Activated CD8-positive, alpha-beta memory T cell treated with anti-CD3 and anti-CD28 coated beads for 1 hour (primary cell): ENCODE measurements at regions not wholly inside any gene's neighbourhood (a gene's known extent, or its start where the extent isn't known, plus 50 kb on each side); places are given as distances from the start of the nearest gene placed in this dataset.

Source experiments
- DNase-seq, 2 donors: peaks; one replicate each; pipeline ENCODE4 v3.0.0-alpha.2; 2020; ENCODE audit warnings: low read depth in 1 of 2; ENCODE audit errors: extremely low read depth in 1 of 2

GRCh38 chr2:118524911-118525310 is 322.5 kb downstream of the EN1 start:
- no peak for DNase-seq

- DNase-seq = no peak
Observed at GRCh38 chr2:118523761-118524160, 323.7 kb downstream of the EN1 start.

DNA sequence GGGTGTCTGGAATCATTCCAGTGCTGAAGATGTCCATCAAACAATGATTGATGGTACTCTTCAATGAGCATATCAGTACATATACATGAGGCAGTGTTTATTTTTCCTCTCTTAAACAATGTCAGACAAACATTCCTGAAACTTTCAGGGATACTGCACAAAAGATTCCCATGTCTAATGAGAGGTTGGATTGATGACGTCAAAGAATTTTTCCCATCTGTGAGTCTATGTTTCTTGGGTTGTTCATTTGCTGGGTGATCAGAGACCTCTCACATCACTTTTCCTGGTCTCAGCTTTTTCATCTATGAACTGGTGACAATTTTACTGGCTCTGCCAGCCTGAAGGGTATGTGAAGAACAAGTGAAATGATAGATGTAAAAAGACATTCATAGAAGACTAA is 325.5 kb downstream of the EN1 start:
- DNase-seq = no peak

DNA sequence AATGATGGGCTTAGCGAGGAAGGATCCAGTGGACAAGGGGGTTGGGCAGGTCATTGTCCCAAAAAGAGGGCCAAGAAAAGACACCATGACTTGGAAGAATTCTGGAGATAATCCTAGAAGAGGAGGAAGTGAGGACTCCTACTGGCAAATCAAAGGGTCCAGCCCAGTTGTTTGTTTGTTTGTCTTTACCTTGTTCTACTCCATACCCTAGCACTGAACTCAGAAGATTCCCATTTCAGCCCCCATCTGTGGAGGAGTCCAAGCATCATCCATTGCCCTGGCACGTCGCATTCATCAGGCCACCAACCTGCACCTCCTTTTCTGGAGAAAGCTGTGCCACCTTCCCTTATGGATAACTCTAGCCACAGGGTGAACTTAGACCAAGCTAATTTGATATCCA is 326.2 kb downstream of the EN1 start:
- no peak for DNase-seq

DNA sequence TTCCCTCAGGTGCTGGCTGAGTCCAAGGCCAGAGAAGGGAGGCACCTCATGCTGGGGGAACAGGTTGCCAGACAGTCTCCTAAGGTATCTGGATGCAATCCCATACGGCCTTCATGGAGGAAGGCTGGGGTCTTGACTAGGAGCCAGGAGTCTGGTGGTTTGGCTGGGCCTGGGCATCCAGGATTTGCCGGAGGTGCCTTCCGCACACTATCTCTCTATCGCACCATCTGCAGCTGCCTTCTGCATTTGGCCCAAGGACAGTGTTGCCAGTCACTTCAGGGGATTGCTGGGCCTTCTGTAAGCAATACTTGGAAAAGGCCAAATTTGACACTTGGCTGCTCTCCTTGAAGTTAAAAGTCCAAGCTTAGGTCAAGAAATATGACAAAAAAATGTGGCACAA is 327.2 kb downstream of the EN1 start:
- no peak for DNase-seq

DNA sequence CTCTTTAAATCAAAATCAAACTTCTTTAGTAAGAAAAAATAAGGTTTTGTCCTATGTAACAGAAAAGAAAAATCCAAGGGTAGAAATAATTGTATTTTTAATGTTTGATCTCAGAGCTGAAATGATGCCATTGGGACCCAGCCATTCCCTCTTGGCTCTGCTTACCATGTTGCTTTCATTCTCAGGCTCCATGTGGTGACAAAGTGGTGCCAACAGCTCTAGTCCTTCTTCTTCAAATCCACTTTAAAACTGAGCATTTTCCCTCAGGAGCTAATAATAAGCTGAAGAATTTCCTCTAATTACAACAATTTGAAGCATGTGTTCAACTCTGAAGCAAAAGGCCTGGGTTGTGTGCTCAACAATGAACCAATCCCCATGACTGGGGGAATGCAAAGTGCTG is 327.9 kb downstream of the EN1 start:
- no peak for DNase-seq

DNA sequence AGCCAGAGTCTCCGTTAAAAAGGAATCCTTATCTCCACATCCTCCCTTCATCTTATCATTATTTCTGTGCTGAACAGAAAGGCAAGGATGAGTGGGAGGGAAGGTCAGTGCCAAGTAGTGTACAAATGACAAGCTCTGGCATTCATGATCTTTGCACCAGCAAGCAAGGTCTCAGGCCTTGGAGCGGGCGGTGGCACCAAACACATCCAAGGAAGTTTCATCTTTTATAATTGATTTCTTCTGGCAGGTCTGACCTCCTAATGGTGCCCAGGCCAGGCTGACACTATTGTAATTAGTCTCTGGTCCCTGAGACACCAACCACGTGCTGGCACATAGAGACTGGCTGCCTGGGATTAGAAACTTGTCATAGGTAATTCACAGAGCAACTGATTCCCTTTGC is 336.6 kb downstream of the EN1 start:
- no peak for DNase-seq

- DNase-seq = no peak
Observed at GRCh38 chr2:118509319-118510004, 338.0 kb downstream of the EN1 start.

- no peak for DNase-seq
Observed at GRCh38 chr2:118508282-118508681, 339.2 kb downstream of the EN1 start.

DNA sequence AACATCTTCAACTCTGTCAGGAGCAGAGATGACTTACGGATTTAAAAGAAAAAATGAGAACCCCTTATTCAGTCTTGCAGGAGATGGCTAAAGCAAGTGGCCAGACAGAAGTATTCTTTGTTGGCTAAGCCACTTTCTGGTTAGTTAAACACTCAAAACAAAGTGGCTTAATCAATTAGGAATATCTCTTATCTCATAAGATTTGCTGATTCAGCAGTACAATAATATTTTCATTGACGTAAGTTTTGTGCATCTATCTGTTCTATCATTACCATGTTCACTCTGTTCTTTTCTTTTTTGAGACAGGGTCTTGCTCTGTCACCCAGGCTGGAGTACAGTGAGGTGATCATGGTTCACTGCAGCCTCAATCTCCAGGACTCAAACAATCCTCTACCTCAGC is 342.0 kb downstream of the EN1 start:
- DNase-seq = no peak

DNA sequence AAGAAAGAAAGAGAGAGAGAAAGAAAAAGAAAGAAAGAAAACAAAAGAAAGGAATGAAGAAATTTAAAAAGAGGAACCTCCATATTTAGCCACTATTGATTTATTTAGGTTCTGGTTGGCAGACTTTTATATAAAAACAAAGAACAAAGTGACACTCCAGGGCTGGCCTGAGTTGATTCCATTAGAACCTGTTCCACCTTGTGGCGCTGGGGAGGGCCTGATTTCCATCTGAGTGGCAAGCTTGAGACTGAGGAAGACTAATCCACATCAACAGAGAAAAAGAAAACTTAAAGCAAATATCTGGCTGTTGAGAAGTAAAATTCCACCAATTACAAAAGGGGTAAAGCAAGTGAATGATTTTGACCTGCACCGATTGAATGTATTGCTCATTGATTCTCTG is 345.3 kb downstream of the EN1 start:
- no peak for DNase-seq

DNA sequence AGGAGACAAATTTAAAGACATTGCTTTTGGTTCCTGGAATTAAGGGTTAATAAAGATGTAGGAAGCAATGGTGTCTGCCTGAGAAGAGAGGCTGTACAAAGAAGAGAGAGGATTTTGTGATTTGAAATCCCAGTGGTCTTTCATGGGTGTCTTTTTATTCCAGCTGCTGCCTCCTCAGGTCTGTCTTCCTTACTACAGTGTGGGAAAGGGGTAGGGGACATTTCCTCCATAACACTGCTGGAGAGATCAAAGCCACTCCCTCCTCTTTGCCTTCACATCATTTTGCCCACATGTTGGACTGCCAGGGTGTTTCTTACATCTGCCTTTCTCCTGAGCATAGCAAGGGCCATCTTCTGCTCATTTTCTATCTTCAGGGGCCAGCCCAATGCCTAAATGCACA is 348.5 kb downstream of the EN1 start:
- no peak for DNase-seq

- no peak for DNase-seq
Observed at GRCh38 chr2:118496870-118497611, 350.4 kb downstream of the EN1 start.

DNA sequence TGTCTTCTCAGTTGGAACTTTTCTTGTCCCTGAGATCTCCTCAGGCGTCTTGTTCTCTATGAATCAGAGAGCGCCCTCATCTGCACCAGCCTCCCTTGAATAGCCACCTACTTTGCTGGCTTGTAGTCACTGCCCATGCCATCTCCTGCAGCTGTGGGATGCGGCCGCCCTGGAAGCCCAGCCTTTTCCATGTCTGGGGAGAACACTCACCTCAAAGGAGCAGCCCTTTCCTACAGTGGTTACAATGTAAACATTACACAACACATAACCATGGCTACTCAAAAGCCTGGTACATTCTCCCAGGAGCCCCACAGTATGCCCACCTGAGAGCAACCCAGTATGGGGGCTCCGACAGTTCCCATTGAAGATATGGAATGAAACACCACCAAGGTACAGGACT is 351.0 kb downstream of the EN1 start:
- DNase-seq = no peak

GRCh38 chr2:118495290-118495689 is 352.2 kb downstream of the EN1 start:
- no peak for DNase-seq

DNA sequence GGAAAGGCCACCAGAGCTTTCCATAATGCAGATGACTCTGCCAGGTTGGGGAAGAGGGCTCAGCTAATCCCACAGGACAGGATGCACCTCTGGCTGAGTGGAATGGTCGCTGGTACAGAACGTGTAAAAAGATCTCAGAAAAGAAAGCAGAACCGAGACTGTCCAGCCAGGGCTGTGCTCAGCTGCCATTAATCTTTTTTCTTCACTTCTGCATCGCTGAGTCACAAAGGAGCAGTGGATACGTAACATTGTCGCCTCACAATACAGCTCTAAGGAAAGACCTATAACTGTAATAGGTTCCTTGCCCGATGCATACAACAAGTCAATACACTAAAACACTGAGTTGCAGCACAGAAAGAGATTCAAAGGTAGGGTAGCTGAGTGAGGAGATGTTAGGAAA is 354.2 kb downstream of the EN1 start:
- no peak for DNase-seq

DNA sequence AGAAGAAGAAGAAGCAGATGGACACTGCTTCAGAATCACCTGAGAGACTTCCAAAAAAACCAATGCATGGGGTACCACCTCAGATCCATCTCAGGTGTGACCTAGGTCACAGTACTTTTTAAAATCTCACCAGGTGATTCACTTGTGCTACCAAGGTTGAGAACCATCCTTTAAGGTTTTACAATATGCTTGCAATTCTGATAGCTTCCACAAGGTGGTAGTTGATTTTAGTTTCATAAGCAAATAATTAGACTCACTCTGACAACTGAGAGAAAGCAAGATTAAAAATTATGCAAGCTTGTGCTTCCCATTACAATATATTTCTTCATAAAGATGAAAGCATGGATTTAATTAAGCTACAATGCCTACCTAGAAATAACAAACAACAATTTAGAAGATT is 355.1 kb downstream of the EN1 start:
- DNase-seq = no peak

DNA sequence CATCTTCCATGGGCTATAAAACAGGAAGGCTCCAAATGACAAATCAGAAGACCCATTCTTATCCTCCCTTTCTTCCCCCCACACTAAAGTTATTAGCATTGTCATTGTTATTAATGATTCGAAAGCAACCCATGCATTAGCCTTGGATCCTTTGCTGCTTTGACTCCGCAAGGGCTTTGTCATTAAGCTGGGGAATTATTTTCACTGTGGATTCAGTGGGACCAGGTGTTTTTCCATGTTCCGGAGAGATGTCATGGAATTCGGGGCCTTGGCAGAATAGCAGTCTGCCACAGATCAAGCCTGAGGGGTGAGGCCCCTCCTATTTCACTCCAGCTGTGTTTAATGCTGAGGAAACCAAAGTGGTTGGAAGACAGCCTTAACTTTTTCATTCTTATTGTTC is 357.1 kb downstream of the EN1 start:
- DNase-seq = no peak

GRCh38 chr2:118489712-118490299 is 357.6 kb downstream of the EN1 start:
- DNase-seq = no peak

GRCh38 chr2:118481299-118481698 is 366.1 kb downstream of the EN1 start:
- no peak for DNase-seq

GRCh38 chr2:118479020-118479419 is 368.4 kb downstream of the EN1 start:
- no peak for DNase-seq

DNA sequence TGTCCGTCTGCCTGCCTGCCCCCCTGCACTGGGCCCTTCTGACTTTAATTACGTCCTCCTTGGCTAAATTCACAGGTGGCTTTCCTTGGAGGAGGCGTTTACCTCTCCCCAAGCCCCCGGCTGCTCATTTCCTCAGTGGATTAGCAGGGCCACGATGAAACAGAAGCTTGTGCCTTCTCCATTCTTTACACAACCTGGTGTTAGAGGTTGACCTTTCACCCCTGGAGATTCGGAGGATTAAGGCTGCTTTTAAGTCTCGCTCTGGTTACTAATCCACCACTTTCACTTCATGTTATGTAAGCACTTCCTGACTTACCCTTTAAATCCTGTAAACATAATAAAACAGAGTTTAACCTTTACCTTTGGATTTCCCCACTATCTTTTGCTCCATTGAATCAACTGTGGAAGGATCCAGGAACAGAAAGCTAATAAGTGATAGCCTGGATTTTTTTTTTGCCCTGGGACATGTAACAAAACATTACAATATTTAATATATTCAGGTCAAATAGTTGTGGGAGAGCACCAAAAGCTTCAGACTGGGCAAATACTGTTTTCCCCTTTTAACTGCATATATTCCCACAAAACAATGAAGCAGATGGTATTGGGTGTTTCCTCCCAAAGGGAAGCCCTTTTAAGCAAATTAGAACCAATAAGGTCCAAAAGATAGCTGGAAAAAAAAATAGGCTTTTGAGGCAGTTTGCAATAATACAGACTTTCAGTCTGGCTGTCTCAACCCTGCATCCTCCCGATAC is 370.2 kb downstream of the EN1 start:
- no peak for DNase-seq
